NCI-H2107 treated with DMSO at 0.1 percent for 48 hours (cell line): ENCODE measurements at regions not wholly inside any gene's neighbourhood (a gene's known extent, or its start where the extent isn't known, plus 50 kb on each side); places are given as distances from the start of the nearest gene placed in this dataset.
"Not testable (repeated sequence)": the region's sequence is repeated elsewhere in the genome, so short reads cannot be mapped to it uniquely, and the experiment has no call there.

Experiments
- DNase-seq: peaks from one replicate; lab custom pipeline; 2025; ENCODE audit not compliant: unreplicated experiment; lab: John Stamatoyannopoulos, UW

- no peak for DNase-seq
Measured at GRCh38 chr2:136331226-136331625, 213.3 kb upstream of the CXCR4 start.

- DNase-seq = no peak
Measured at GRCh38 chr2:136328207-136328795, 210.4 kb upstream of the CXCR4 start.

- DNase-seq = no peak
Measured at GRCh38 chr2:136327162-136327852, 209.4 kb upstream of the CXCR4 start.

- DNase-seq = no peak
Measured at GRCh38 chr2:136325844-136326331, 207.9 kb upstream of the CXCR4 start.

GRCh38 chr2:136324966-136325365 lies 207.0 kb upstream of the CXCR4 start:
- no peak for DNase-seq

GRCh38 chr2:136323935-136324334 lies 206.0 kb upstream of the CXCR4 start:
- no peak for DNase-seq

- DNase-seq = no peak
Measured at GRCh38 chr2:136323195-136323594, 205.2 kb upstream of the CXCR4 start.

- DNase-seq = no peak
Measured at GRCh38 chr2:136322428-136322827, 204.5 kb upstream of the CXCR4 start.

GRCh38 chr2:136319651-136320050 lies 201.7 kb upstream of the CXCR4 start:
- DNase-seq = no peak

GRCh38 chr2:136319237-136319636 lies 201.3 kb upstream of the CXCR4 start:
- no peak for DNase-seq

GRCh38 chr2:136314240-136314639 lies 196.3 kb upstream of the CXCR4 start:
- no peak for DNase-seq

GRCh38 chr2:136312568-136312967 lies 194.6 kb upstream of the CXCR4 start:
- not testable (repeated sequence) for DNase-seq

GRCh38 chr2:136310797-136311603 lies 193.1 kb upstream of the CXCR4 start:
- no peak for DNase-seq

- DNase-seq = no peak
Measured at GRCh38 chr2:136310005-136310495, 192.1 kb upstream of the CXCR4 start.

- DNase-seq = no peak
Measured at GRCh38 chr2:136308611-136309010, 190.7 kb upstream of the CXCR4 start.

GRCh38 chr2:136306836-136307235 lies 188.9 kb upstream of the CXCR4 start:
- DNase-seq = no peak

- DNase-seq = no peak
Measured at GRCh38 chr2:136305517-136306192, 187.7 kb upstream of the CXCR4 start.

- no peak for DNase-seq
Measured at GRCh38 chr2:136301006-136301405, 183.1 kb upstream of the CXCR4 start.

- no peak for DNase-seq
Measured at GRCh38 chr2:136298631-136299030, 180.7 kb upstream of the CXCR4 start.

GRCh38 chr2:136297994-136298393 lies 180.0 kb upstream of the CXCR4 start:
- DNase-seq = no peak

GRCh38 chr2:136297312-136297711 lies 179.4 kb upstream of the CXCR4 start:
- DNase-seq = peak; percentile 49
